ENCODE measurements at regions not wholly inside any gene's neighbourhood (a gene's known extent, or its start where the extent isn't known, plus 50 kb on each side); places are given as distances from the start of the nearest gene placed in this dataset.

GRCh38 chr3:71903936-71904335, 119.0 kb upstream of the PROK2 start:
- TF ChIP-seq POLR2A (IDR thresholded peaks at IDR 0.05; ENCODE audit: low read depth, low read length) (no peak), POLR2AphosphoS5 (IDR thresholded peaks at IDR 0.05; ENCODE audit: low read depth, low read length) (no peak), TAF1 (IDR thresholded peaks at IDR 0.05; ENCODE audit: borderline replicate concordance, low read depth, low read length) (no peak)
